GM18951 (cell line): ENCODE measurements at regions not wholly inside any gene's neighbourhood (a gene's known extent, or its start where the extent isn't known, plus 50 kb on each side); places are given as distances from the start of the nearest gene placed in this dataset.

ENCODE experiments used
- POLR2A ChIP-seq: IDR thresholded peaks from 4 replicates; pipeline ENCODE4 v1.6.1; 2011; ENCODE audit warnings: mild to moderate bottlenecking; ENCODE audit not compliant: insufficient read length, insufficient read depth; ENCODE audit errors: extremely low read depth
- in situ Hi-C: fragments of 300-500 bp; cut with MboI; formaldehyde crosslinking; loops from one replicate; pipeline ENCODE4 v1.12.0; 2022; ENCODE audit warnings: low sequenced_read_pairs, mixed read lengths, inconsistent platforms; ENCODE audit not compliant: unreplicated experiment

DNA sequence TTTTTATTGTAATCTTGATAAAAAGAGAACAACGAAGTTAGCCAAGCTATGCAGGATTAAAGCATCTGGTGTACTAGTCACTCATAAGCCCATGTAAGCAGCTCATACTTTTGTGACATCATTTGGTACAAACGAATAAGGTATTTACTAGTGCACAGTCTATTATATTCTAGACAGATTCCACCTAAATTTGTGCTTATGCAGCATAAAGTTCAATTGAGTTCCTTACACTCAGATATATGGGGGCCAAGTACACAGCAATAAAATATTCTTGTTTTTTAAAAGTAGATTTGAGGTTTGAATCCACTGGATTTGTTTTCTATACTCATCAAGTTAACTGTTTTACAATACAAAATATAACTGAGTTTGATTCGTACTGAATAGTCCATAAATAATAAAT lies 1621.2 kb downstream of the MAT2B start:
- in situ Hi-C loops = no loop called here
- TF ChIP-seq POLR2A = no peak

DNA sequence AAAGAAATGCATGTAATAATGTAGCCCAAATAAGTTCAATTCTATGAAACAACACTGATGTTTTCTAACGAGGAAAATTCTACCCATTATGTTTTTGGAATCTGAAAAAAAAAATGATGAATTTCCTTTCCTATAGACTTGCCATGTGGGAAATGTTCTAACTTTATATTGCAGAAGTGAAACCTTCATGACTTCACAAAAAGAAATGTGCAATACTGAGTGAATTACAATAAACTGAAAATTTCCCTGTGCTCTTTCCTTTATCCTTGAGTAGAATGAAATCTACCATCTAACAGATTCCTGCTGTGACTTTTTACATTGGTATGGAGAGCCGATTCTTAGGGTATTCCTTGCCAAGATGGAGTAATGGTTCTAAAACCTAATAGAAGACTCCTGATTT lies 1622.5 kb downstream of the MAT2B start:
- in situ Hi-C loops = no loop called here
- TF ChIP-seq POLR2A = no peak

DNA sequence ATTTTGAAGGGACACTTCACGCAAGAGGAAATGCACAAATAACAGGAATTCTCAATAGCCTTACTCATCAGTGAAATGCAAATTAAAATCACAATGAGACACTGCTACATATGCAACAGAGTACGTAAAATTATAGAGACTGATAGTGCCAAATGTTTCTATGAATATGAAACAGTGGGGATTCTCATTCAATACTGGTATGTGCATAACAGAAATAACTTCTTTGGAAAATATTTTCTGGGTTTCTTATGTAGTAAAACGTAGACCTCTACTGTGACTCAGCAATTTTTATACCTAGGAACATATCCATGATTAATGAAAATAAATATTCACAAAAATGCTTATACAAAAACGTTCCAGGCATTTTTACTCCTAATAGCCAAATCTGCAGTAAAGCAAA lies 1625.2 kb downstream of the MAT2B start:
- in situ Hi-C loops = no loop called here
- TF ChIP-seq POLR2A = no peak

DNA sequence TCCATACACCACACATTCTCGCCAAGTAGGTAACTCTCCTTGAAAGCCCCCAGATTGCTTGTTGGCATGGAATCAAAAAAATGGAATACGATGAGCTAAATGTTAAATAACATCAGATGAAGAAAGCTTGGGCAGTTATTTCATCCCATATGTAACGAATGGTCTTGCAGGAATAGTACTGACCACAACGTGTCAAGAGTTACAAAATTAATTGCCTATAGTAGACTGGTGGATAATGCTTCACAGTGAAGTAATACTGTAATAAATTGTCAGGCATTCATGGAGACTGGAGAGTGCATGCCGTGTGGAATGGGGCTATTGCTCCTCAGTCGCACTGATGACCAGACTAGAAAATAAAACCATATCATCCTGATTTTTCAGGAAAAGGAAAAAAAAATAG lies 1628.7 kb downstream of the MAT2B start:
- TF ChIP-seq POLR2A = no peak
- in situ Hi-C loops = no loop called here

DNA sequence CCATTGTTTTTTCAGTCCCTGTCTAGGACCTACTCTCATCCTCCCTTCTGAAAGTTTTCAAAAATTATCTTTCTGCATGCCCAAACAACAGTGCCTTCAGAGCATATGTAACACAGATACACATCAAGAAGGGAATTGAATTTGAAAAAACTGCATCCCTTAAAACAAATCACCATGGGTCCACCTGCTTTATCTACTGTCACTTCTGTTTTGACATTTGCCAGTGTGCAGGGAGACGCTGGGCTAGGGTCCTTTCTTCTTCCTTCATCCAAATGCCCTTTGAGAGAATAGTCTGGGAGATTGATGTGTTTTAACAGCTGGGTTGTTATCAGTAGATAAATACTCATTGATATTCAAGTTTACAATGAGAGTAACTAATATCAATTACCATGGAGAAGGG lies 1630.1 kb downstream of the MAT2B start:
- in situ Hi-C loops = no loop called here
- no peak for TF ChIP-seq POLR2A

DNA sequence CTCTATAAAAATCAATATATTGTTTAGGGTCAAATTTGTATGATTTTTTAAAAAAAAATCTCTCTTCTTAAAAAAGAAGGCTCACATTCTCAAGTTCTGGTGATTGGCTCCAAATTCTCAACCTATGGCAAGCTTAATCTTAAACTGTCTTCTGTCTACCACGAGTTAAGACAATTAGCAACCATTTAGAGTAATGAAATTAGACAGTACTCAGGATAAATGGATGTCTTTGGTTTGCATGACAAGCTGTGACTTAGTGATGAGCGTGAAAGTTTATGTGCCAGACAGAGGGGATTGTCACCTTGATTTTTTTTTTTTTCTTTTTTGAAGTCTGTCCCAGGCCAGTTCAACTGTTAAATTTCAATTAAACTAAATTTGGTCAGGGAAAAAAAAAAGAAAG lies 1632.3 kb downstream of the MAT2B start:
- in situ Hi-C loops = no loop called here
- no peak for TF ChIP-seq POLR2A

DNA sequence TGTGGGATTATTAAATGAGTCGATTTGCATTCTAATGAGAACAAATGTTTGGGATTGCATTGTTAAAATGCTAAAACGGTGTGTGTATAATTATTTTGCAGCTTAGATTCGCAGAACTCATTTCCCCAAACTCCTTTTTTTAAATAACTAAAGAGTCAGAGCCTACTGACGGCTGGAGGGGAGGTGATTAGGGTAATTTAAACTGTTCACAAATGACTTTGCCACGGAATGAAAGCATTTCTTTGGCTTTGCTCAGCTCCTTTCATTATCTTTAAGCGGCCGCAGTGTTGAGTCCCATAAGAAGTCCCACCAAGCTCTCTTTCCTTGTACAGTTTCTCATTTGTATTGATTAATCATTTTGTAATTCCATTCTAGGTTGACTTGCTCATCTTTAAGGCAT lies 1632.8 kb downstream of the MAT2B start:
- in situ Hi-C loops = no loop called here

DNA sequence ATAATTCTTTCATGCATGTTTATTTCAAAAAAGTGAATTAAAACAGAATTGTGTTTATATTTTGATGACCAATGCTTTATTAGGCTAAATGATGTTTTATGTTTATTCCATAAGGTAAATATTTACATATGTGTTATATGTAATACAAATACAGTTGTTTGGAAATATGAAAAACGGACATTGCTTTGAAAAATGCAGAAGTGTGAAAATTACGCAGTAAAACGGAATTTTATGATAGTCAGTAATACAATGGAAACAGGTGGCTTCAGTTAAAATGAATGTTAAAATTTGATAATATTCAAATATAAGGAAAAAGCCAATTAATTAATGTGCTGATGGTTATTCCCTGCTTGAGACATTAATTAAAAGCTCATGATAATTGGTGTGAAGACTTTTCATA lies 1633.8 kb downstream of the MAT2B start:
- TF ChIP-seq POLR2A = no peak
- in situ Hi-C loops = no loop called here

More for the DNA sequence above, 1632.8 kb downstream of the MAT2B start:
- TF ChIP-seq POLR2A = no peak

DNA sequence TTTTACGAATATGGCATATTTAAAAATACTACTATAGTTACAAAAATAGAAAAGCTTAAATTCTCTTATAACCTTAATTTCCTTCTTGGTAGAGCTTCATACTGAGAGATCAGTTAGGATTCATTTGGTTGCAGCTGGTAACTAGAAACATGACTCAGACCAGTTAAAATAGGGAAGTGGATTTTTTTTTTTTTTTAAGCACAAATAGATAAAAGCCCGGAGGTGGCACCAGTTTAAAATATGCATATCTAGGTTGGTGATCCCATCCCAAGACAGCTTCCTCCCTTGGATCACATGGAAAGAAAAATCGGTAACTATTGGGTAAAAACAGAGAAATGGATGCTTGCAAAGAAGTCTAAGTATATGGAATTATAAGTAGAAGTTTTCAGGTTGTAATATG lies 1634.3 kb downstream of the MAT2B start:
- in situ Hi-C loops = no loop called here
- TF ChIP-seq POLR2A = no peak

DNA sequence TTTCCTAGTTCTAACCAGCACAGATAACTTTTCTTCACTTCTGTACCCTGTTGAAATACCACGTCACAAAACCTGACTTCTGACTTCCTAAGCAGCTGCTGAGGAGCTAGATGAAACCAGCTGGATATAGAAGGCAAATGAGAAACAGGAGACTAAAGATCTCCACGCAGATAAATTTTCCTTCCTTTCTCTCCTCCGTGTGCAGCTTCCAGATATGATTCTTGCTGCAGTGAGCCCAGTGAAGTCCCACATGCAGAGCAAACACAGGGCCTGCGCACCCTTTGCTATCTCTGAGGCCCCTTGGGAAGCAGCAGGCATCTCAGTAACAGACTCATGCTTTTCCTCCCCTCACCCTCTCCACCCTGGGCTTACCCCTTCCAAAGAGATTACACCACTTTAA lies 1638.3 kb downstream of the MAT2B start:
- TF ChIP-seq POLR2A = no peak
- in situ Hi-C loops = no loop called here

DNA sequence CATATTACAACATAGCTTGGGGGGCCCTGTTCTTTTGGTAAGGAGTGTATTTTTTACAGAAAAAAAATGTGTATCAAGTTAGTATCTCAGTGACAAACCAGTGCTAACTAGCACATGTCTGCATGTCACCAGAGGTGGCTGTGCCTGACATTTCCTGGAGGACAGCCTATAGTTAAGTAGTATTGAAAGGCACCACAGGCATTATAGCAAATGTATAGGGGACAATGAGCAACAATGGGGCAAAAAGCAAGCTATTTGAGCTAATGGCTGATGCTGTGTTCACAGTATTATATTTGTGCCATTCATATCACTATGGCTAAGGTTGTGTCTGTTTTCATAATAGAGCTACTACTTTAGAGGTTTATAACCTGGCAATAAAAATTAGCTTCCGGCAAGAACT lies 1644.0 kb downstream of the MAT2B start:
- in situ Hi-C loops = no loop called here

DNA sequence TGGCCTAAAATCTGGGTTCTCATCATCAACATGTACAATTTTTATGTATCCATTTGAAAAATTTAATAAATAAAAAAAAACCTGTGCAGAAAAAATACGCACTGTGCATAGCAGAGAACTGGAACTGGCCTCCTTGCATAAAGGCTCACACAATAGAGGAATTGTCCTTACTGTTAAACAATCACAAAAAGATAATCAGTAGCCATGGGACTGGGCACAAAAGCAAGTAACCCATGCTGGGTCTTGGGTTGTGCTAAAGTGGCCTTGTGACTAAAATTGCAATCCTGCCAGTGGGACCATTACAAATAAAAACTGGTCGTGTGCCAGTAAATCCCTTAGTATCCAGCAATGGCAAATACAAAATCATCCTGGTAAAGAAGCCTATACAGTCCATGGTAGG lies 1646.6 kb downstream of the MAT2B start:
- in situ Hi-C loops = no loop called here
- no peak for TF ChIP-seq POLR2A

More for the DNA sequence above, 1644.0 kb downstream of the MAT2B start:
- no peak for TF ChIP-seq POLR2A

DNA sequence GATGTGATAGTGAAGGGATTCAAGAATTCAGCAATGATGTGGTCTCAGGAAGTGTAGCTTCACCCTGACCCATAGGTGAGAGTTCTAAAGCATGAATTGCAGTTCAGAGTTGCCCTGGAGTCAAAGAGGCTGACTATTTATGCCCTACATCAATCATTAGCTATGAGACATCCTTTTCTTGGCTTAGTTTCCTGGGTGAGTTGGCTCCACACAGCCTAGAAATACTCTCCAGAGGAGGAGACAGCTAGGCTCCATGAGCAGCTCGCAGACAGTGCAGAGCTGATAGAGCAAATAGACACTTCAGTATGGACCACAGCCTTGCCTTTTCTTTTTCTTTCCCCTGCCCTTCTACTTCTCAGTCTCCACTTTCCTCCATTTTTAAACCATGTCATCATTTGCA lies 1651.8 kb downstream of the MAT2B start:
- in situ Hi-C loops = no loop called here

DNA sequence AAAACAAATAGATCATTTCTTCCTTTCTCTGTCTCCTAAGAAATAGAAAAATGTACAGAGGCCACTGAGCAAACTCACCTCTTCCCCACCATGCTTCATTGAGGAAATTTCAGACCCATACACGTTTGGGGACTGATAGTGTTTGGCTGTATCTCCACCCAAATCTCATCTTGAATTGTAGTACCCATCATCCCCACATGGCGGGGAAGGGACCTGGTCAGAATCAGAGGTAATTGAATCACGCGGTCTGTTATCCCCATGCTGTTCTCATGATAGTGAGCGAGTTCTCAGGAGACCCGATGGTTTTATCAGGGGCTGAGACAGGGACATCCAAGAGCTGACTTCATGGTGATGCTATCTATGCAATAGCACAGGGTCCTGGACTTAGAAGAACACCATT lies 1655.8 kb downstream of the MAT2B start:
- no peak for TF ChIP-seq POLR2A
- in situ Hi-C loops = no loop called here

More for the DNA sequence above, 1651.8 kb downstream of the MAT2B start:
- no peak for TF ChIP-seq POLR2A

DNA sequence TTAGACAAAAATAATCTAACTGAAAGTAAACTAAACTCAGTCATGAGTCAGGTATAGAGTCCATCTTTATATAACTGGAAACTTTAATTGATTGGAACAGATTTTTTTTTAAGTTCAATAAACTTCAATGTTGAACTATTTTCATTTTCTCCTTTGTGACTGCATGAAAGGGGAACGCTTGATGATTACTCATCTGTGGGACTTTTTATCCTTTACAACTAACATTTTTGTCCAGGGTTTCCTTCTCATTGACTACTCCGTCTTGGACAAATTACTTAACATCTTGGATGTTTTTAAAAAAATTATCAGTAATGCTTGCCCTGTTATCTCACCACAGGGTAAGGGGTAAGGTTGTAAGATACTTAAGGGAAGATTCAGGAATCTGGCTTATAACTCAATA lies 1658.4 kb downstream of the MAT2B start:
- in situ Hi-C loops = no loop called here
- no peak for TF ChIP-seq POLR2A
